HG02970 (cell line): ENCODE measurements at regions not wholly inside any gene's neighbourhood (a gene's known extent, or its start where the extent isn't known, plus 50 kb on each side); places are given as distances from the start of the nearest gene placed in this dataset.

ENCODE experiments used
- ATAC-seq: cut with Tn5 transposase; IDR thresholded peaks from one replicate; pipeline ENCODE4 v1.9.1; 2021; ENCODE audit warnings: mild to moderate bottlenecking, moderate library complexity, moderate number of reproducible peaks; ENCODE audit not compliant: unreplicated experiment, low FRiP score

- ATAC-seq: no peak
These were observed 94.6 kb upstream of the LRIG3 start for GRCh38 chr12:59014885-59015284.

DNA sequence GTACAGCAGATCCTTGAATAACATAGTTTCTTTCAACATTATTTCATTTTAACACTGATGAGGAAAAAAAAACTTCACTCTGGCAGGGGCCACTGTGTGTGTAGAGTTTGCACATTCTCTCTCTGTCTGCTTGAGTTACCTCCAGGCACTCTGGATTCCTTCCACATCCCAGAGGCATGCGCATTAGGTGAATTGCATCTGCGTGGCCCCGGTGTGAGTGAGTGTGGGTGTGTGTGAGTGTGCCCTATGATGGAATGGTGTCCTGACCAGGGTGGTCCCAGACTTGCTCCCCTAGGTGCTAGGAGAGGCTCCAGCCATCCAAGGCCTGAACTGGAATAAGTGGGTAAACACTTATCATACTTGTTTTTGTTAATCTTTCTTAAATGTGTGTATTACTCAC is 90.6 kb upstream of the LRIG3 start:
- ATAC-seq: no peak

DNA sequence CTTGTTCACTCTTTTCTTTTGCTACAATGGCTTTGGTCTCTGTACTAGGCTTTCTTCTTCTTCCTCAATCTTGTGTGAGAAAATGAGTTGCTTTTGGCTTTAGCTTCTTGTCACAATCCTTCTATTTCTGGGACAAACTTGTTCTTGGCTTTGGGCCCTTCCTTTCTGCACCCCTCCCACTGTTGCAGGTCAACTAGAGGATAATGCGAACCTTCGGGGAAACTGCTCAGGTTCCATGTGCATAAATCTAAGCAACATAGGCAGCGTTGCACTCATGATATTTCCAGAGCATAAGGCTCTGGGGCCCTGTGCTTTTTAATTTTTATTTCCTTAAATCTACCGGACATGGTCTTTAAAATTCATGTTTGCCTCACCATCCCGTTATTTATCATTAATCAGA is 89.8 kb upstream of the LRIG3 start:
- no peak for ATAC-seq

- no peak for ATAC-seq
These were observed 87.3 kb upstream of the LRIG3 start for GRCh38 chr12:59007620-59008019.

GRCh38 chr12:59005193-59005955 is 85.1 kb upstream of the LRIG3 start:
- no peak for ATAC-seq

DNA sequence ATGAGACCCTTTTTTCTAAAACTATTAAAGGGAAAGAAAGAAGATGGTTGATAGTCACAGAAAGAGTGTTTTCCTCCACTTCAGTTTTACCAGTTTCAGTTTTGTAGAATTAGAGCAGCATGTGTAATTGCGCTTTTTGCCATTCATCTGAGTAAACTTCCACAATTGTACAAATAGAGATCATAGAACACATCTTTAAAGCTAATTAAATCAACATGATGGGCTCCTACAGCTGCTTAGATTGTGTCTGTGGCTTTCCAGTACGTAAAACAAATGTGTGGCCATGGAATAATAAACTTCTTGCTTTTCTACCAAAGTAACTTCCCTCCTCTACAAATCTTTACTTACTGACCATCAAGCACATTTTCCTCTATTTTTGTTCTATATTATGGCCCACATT is 84.2 kb upstream of the LRIG3 start:
- no peak for ATAC-seq

GRCh38 chr12:58995666-58996363 is 75.5 kb upstream of the LRIG3 start:
- no peak for ATAC-seq

DNA sequence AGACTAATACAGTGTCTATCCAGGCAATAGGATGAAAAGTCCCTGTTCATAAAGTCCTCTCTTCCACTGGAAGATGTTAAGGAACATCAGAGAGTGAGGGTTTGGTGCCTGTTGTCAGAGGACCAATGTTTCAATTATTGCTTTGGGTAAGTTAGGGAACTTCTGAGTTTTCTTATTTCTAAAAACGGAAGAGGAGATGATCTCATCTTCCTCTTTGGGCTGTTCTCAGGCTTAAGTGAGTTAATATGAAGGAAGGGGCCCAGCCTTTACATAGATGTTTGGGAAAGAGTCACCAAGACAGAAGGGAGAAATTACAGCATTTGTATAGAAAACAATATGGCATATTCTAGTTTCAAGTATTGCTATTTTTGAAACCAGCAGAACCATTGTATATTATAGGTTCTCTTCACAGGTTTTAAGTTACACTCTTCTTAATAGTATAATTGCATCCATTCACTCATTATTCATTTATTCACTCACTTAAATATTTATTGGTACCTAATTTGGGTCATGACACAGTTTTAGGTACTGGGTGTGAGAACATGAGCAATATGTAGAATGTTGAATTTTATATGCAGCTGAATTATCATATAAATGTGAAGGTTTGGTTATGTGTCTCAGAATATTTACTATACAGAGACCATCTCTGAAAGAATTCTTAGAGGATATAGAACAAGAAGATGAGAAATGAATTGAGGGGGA is 68.5 kb upstream of the LRIG3 start:
- no peak for ATAC-seq

- no peak for ATAC-seq
These were observed 61.7 kb upstream of the LRIG3 start for GRCh38 chr12:58981961-58982360.

GRCh38 chr12:58980768-58981167 is 60.5 kb upstream of the LRIG3 start:
- ATAC-seq: no peak

DNA sequence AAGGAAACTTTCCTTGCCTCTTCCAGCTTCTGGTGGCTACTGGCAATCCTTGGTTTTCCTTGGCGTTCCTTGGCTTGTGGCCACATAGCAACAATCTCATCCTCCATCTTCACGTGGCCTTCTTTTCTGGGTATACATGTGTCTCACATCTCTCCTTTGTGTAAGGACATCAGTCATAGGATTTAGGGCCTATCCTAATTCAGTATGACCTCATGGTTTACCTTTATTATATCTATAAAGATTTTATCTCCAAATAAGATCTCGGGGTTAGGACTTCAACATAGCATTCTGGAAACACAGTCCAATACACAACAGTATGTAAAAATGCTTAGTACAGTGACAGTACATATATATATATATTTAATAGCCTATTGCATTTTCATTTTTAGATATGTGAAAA is 58.4 kb upstream of the LRIG3 start:
- ATAC-seq: no peak

DNA sequence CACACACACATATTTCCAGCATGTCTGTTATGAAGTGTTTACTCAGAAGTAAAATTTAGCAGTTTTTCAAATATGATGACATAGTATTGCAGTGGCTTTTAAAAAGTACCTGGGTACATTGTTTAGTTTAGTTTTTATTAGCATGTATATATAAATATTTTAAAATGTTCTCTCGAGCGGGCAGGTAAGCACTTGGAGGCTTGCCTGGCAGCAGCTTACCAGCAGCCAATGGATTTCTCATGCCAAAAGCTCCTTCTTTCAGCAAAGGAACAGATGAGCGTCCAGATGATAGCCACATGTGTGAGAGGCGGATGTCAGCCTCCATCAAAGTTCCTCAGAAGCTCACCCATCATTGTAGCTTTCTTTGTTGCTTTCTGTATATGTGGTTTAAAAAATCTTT is 57.2 kb upstream of the LRIG3 start:
- ATAC-seq: no peak

DNA sequence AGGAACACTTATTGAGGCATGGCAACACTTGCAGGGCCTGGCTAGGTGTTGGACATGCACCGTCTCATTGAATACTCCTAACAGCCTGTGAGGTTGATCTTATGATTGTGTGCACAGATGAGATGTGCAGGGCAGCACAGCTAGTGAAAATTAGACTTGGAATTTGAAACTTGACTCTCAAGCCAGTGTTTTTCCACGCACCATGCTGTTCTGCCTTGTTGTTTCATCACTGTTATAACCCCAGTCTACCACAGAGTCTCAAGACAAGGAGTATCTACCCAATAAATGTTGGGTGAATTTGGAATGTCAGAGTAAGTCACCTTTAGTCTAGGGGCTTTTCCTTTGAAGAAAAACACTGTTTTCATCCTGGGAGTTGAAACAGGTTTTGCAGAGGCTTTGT is 55.8 kb upstream of the LRIG3 start:
- ATAC-seq: no peak
